Stomach (tissue), 8 donors: ENCODE measurements at regions not wholly inside any gene's neighbourhood (a gene's known extent, or its start where the extent isn't known, plus 50 kb on each side); places are given as distances from the start of the nearest gene placed in this dataset.
"Not testable (repeated sequence)": the region's sequence is repeated elsewhere in the genome, so short reads cannot be mapped to it uniquely, and the experiment has no call there.

Source experiments
- DNase-seq, 2 donors: peaks; one replicate each; pipeline versions ENCODE4 v3.0.0 to v3.0.0-alpha.2; 2013 to 2019
- H3K27ac ChIP-seq, 5 donors: fragments of 200-600 bp in 4 of 5; sonication (generic) in 4 of 5; one replicate each; pipeline ENCODE4 v1.5.1; 2013 to 2019; ENCODE audit warnings: mild to moderate bottlenecking in 1 of 5, moderate library complexity in 1 of 5
- H3K27me3 ChIP-seq, 3 donors: fragments of 200-600 bp; sonication (generic); one replicate each; pipeline ENCODE4 v1.5.1; 2017 to 2019; ENCODE audit warnings: mixed run types in 1 of 3
- H3K36me3 ChIP-seq, 4 donors: fragments of 200-600 bp; sonication (generic); 1 replicate in 3 of 4; 2 replicates in 1 of 4; pipeline ENCODE4 v1.5.1; 2016 to 2019
- H3K4me1 ChIP-seq, 4 donors: fragments of 200-600 bp; sonication (generic); one replicate each; pipeline ENCODE4 v1.5.1; 2016 to 2019
- H3K4me3 ChIP-seq, 4 donors: fragments of 200-600 bp; sonication (generic) in 3 of 4; one replicate each; pipeline ENCODE4 v1.5.1; 2016 to 2019; ENCODE audit warnings: mild to moderate bottlenecking in 1 of 4
- H3K9me3 ChIP-seq, 4 donors: fragments of 200-600 bp; sonication (generic); one replicate each; pipeline ENCODE4 v1.5.1; 2016 to 2019
- EP300 ChIP-seq: sonication (generic); formaldehyde crosslinking; IDR thresholded peaks from one replicate; pipeline ENCODE4 v1.6.1; 2017; ENCODE audit warnings: antibody characterized with exemption
- POLR2A ChIP-seq, 4 donors: fragments of 450-650 bp; IDR thresholded peaks; one replicate each; pipeline ENCODE4 v1.6.1; 2016; ENCODE audit warnings: antibody characterized with exemption in 4 of 4, control low read depth in 2 of 4, mild to moderate bottlenecking in 1 of 4, moderate library complexity in 1 of 4
- POLR2AphosphoS5 ChIP-seq, 3 donors: sonication (generic); formaldehyde crosslinking; IDR thresholded peaks; one replicate each; pipeline ENCODE4 v1.6.1; 2016; ENCODE audit warnings: antibody characterized with exemption in 3 of 3
- WGBS, 5 donors: extraction: QIAGEN DNeasy Blood & Tissue Kit in 3 of 5; methylation state at CpG; one replicate each; pipeline versions ENCODE4 v1.1.5 to v1.1.7; 2013 to 2018; 5-methylcytosine and 5-hydroxymethylcytosine counted together
- intact Hi-C: fragments of 100-400 bp; cut with DNase I; formaldehyde crosslinking; loops from one replicate; pipeline ENCODE4 v1.15.1; 2023; ENCODE audit warnings: low total_unique reads
- TF ChIP-seq, protein P1 (sequence below), 7 experiments: fragments of 450-650 bp in 4 of 7; fragments of 200-600 bp in 3 of 7; sonication (generic) in 3 of 7; IDR thresholded peaks; one replicate each; pipeline ENCODE4 v1.5.1; 2016 to 2019; ENCODE audit warnings: antibody characterized with exemption in 7 of 7, control low read depth in 2 of 7, mild to moderate bottlenecking in 1 of 7
- donor health status: healthy with polysubstance abuse.
- donor health status: Bipolar disorder and iron deficiency.
- donor health status: healthy.

DNA sequence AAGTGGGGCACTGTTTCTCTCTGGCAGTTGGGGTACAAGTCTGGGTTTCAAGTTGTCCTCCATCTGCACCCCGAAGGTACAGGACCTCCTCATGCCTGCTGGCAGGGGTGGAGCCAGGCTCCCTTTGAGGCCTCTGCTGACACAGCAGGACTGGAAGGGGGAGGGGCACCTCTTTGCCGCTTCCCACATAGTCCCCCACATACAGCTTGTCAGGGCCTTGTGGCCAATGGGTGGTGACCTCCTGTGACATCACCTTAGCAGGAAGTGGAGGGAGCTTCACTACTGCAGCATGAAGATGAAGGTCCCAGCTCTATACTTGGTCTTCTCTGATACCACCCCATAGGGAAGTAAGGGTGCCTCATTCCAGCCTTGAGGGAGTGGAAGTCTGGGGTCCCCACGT, 167.8 kb downstream of the RAMP3 start:
- Histone ChIP-seq H3K27ac (no peak overlapping the region), H3K36me3 (no peaks in the 10 kb centered on the region), H3K4me1 (no peaks in the 10 kb centered on the region), H3K9me3 (peaks cover 0 to 6% (median 2%) of the 10 kb centered on the region in 4 donors), H3K27me3 (no peaks in the 10 kb centered on the region), H3K4me3 (no peak overlapping the region)
- no peak for DNase-seq
- intact Hi-C loops: no loop called here
- WGBS, 5 donors: 78 to 92% (median 81%) methylated on average over 3 of the region's 3 CpGs
- no peak for TF ChIP-seq POLR2A (IDR thresholded peaks at IDR 0.05)
- no peak for TF ChIP-seq EP300
- TF ChIP-seq, protein P1, sequence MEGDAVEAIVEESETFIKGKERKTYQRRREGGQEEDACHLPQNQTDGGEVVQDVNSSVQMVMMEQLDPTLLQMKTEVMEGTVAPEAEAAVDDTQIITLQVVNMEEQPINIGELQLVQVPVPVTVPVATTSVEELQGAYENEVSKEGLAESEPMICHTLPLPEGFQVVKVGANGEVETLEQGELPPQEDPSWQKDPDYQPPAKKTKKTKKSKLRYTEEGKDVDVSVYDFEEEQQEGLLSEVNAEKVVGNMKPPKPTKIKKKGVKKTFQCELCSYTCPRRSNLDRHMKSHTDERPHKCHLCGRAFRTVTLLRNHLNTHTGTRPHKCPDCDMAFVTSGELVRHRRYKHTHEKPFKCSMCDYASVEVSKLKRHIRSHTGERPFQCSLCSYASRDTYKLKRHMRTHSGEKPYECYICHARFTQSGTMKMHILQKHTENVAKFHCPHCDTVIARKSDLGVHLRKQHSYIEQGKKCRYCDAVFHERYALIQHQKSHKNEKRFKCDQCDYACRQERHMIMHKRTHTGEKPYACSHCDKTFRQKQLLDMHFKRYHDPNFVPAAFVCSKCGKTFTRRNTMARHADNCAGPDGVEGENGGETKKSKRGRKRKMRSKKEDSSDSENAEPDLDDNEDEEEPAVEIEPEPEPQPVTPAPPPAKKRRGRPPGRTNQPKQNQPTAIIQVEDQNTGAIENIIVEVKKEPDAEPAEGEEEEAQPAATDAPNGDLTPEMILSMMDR (IDR thresholded peaks at IDR 0.05): no peak
- no peak for TF ChIP-seq POLR2AphosphoS5 (IDR thresholded peaks at IDR 0.05)

DNA sequence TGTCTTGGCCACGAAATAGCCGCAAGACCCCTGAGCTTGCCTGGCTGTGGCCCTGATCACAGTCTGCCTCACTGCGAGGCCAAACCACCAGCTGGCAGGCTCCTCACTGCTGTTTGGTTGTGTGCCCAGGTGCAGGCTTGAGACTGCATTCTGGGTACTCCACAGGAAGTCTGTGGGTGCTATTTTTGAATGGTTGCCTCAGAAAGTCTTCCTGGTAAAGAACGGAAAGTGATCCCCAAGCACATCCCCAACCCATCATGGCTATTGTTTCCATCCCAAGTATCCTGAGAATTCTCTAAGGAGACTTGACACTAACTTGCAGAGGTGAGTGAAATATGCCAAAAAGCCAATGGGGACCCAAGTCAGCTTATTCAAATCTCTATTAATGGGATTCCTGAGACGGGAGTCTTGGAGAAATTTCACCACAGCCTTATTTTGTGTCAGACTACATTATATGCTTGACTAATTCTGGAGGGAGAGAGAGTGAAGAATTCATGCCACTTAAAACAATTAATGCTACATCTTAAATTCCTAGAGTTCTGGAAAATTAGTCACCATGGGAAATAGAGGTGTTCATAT, 170.9 kb downstream of the RAMP3 start:
- intact Hi-C loops: no loop called here
- H3K4me3 ChIP-seq: no peak overlapping the region
- H3K27ac ChIP-seq: no peak overlapping the region
- 64 to 78% (median 74%) methylated on average over 5 of the region's 5 CpGs for WGBS, 5 donors
- H3K36me3 ChIP-seq: no peaks in the 10 kb centered on the region
- H3K9me3 ChIP-seq: peaks cover 0 to 26% (median 12%) of the 10 kb centered on the region in 4 donors
- no peaks in the 10 kb centered on the region for H3K27me3 ChIP-seq
- no peak for TF ChIP-seq POLR2A (IDR thresholded peaks at IDR 0.05)
- no peak for TF ChIP-seq EP300
- no peak for TF ChIP-seq POLR2AphosphoS5 (IDR thresholded peaks at IDR 0.05)
- TF ChIP-seq, protein P1 (IDR thresholded peaks at IDR 0.05): no peak
- DNase-seq: no peak
- H3K4me1 ChIP-seq: no peaks in the 10 kb centered on the region

DNA sequence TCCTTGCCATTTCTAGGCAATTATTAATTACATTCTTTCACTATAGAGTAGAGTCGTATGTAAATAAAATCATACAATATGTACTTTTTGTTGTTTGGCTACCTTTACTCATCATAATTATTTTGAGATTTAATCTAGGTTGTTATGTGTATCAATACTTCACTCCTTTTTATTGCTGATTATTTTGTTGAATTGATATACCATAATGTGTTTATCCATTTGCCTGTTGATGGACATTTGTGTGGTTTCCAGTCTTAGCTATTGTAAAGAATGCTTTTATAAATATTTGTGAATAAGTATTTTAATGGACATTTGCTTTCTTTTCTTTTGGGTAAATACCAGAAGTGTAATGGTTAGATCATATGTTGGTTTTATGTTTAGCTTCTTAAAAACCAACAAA, 174.0 kb downstream of the RAMP3 start:
- Histone ChIP-seq H3K9me3 (peaks cover 0 to 26% (median 15%) of the 10 kb centered on the region in 4 donors), H3K27me3 (no peaks in the 10 kb centered on the region), H3K27ac (no peak overlapping the region), H3K4me3 (no peak overlapping the region), H3K4me1 (no peaks in the 10 kb centered on the region), H3K36me3 (no peaks in the 10 kb centered on the region)
- TF ChIP-seq POLR2AphosphoS5 (IDR thresholded peaks at IDR 0.05) (no peak), EP300 (no peak), POLR2A (IDR thresholded peaks at IDR 0.05) (no peak)
- TF ChIP-seq, protein P1 (IDR thresholded peaks at IDR 0.05): no peak
- intact Hi-C loops: no loop called here
- no peak for DNase-seq
- WGBS, 5 donors: 89 to 98% (median 96%) methylated on average over 1 of the region's 1 CpG

DNA sequence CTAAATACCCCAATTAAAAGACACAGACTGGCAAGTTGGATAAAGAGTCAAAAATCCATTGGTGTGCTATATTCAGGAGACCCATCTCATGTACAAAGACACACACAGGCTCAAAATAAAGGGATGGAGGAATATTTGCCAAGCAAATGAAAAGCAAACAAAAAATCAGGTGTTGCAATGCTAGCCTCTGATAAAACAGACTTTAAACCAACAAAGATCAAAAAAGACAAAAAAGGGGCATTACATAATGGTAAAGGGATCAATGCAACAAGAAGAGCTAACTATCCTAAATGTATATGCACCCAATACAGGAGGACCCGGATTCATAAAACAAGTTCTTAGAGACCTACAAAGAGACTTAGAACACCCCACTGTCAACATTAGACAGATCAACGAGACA, 177.4 kb downstream of the RAMP3 start:
- WGBS, 5 donors: 69 to 93% (median 79%) methylated on average over 2 of the region's 2 CpGs
- H3K36me3 ChIP-seq, DNase-seq, H3K4me1 ChIP-seq, H3K27ac ChIP-seq, intact Hi-C loops, H3K4me3 ChIP-seq, H3K27me3 ChIP-seq: not testable (repeated sequence)
- peaks cover 0 to 26% (median 15%) of the 10 kb centered on the region in 4 donors for H3K9me3 ChIP-seq

DNA sequence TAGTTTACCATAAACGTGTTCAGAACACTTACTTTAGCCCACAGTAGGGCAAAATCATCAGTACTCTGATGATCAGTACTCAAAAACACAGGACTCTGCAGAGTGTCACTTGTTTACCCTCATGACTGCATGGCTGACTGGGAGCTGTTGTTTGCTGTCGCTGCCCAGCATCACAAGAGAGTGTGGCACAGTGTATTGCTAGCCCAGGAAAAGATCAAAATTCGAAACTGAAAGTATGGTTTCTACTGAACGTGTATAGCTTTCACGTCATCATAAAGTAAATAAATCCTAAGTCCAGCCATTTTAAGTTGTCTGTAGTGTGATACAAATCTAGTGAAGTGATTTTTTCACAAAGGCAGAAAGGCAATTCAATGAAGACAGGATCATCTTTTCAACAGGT, 184.6 kb downstream of the RAMP3 start:
- Histone ChIP-seq H3K9me3 (no peaks in the 10 kb centered on the region), H3K27me3 (no peaks in the 10 kb centered on the region), H3K4me3 (no peak overlapping the region), H3K36me3 (no peaks in the 10 kb centered on the region), H3K27ac (no peak overlapping the region), H3K4me1 (no peaks in the 10 kb centered on the region)
- TF ChIP-seq POLR2AphosphoS5 (IDR thresholded peaks at IDR 0.05) (no peak), EP300 (no peak), POLR2A (IDR thresholded peaks at IDR 0.05) (no peak)
- TF ChIP-seq, protein P1 (IDR thresholded peaks at IDR 0.05): no peak
- 24 to 49% (median 38%) methylated on average over 5 of the region's 5 CpGs for WGBS, 5 donors
- intact Hi-C loops: no loop called here
- no peak for DNase-seq
